HEK293 (cell line): ENCODE measurements at regions not wholly inside any gene's neighbourhood (a gene's known extent, or its start where the extent isn't known, plus 50 kb on each side); places are given as distances from the start of the nearest gene placed in this dataset.

Experiments
- CTCF ChIA-PET: fragments of 350-600 bp; formaldehyde crosslinking; extraction: SDS; loops from one replicate; lab custom pipeline; 2021; ENCODE audit warnings: antibody characterized with exemption; lab: Yijun Ruan, JAX
- POLR2A ChIA-PET: fragments of 300-600 bp; formaldehyde crosslinking; extraction: SDS; loops from one replicate; lab custom pipeline; 2020; ENCODE audit warnings: antibody characterized with exemption, inconsistent platforms; lab: Yijun Ruan, JAX
- H3K27ac ChIP-seq: fragments of 200-500 bp; sonication (Bioruptor generic); 2 replicates; pipeline ENCODE4 v1.5.1; 2014; ENCODE audit warnings: low read depth, low read length, control low read depth, inconsistent platforms; ENCODE audit errors: extremely low read depth
- H3K36me3 ChIP-seq, 2 experiments: fragments of 200-500 bp in 1 of 2; sonication (Bioruptor generic) in 1 of 2; 1 replicate in 1 of 2; 2 replicates in 1 of 2; pipeline ENCODE4 v1.5.1; 2014 to 2017; ENCODE audit warnings: inconsistent platforms in 2 of 2, low read length in 2 of 2; ENCODE audit not compliant: control insufficient read depth in 2 of 2, insufficient read depth in 1 of 2
- H3K4me1 ChIP-seq: fragments of 200-500 bp; sonication (Bioruptor generic); 2 replicates; pipeline ENCODE4 v1.5.1; 2014; ENCODE audit warnings: mild to moderate bottlenecking, low read length, inconsistent platforms; ENCODE audit not compliant: control insufficient read depth, insufficient read depth
- H3K4me3 ChIP-seq: 2 replicates; pipeline ENCODE4 v1.5.1; 2011; ENCODE audit warnings: low read depth, mild to moderate bottlenecking, control low read depth, low read length, moderate library complexity
- H3K9me3 ChIP-seq: fragments of 200-500 bp; sonication (Bioruptor generic); 2 replicates; pipeline ENCODE4 v1.5.1; 2014; ENCODE audit warnings: low read depth, low read length, inconsistent platforms; ENCODE audit not compliant: control insufficient read depth, insufficient read depth
- BCL11B ChIP-seq: fragments of 450-650 bp; formaldehyde crosslinking; IDR thresholded peaks from 2 replicates; pipeline ENCODE4 v1.5.1; 2016; ENCODE audit warnings: low read depth, missing biosample characterization, missing genetic modification characterization
- SETDB1 ChIP-seq: IDR thresholded peaks from one replicate; pipeline ENCODE4 v1.6.1; 2017; ENCODE audit warnings: mild to moderate bottlenecking, low read length, moderate library complexity, mixed read lengths; ENCODE audit not compliant: insufficient read length
- ZBTB44 ChIP-seq: fragments of 450-650 bp; IDR thresholded peaks from 2 replicates; pipeline ENCODE4 v1.5.1; 2018; ENCODE audit warnings: missing biosample characterization, mild to moderate bottlenecking, missing genetic modification characterization
- ZFHX2 ChIP-seq: fragments of 450-650 bp; formaldehyde crosslinking; conservative IDR thresholded peaks from 2 replicates; pipeline ENCODE4 v1.5.1; 2016; ENCODE audit warnings: missing biosample characterization, missing genetic modification characterization
- ZNF132 ChIP-seq: fragments of 450-650 bp; formaldehyde crosslinking; IDR thresholded peaks from 2 replicates; pipeline ENCODE4 v1.5.1; 2017; ENCODE audit warnings: missing biosample characterization, missing genetic modification characterization, borderline replicate concordance
- ZNF138 ChIP-seq: fragments of 450-650 bp; formaldehyde crosslinking; IDR thresholded peaks from 2 replicates; pipeline ENCODE4 v1.5.1; 2016; ENCODE audit warnings: missing biosample characterization, missing genetic modification characterization, borderline replicate concordance
- ZNF140 ChIP-seq: fragments of 450-650 bp; formaldehyde crosslinking; IDR thresholded peaks from 2 replicates; pipeline ENCODE4 v1.5.1; 2016; ENCODE audit warnings: missing biosample characterization, missing genetic modification characterization
- ZNF146 ChIP-seq: fragments of 450-650 bp; formaldehyde crosslinking; IDR thresholded peaks from 2 replicates; pipeline ENCODE4 v1.5.1; 2016; ENCODE audit warnings: missing biosample characterization, missing genetic modification characterization
- ZNF184 ChIP-seq: fragments of 450-650 bp; IDR thresholded peaks from 2 replicates; pipeline ENCODE4 v1.5.1; 2018; ENCODE audit warnings: missing biosample characterization, mild to moderate bottlenecking, missing genetic modification characterization
- ZNF202 ChIP-seq: fragments of 450-650 bp; formaldehyde crosslinking; IDR thresholded peaks from 2 replicates; pipeline ENCODE4 v1.5.1; 2016; ENCODE audit warnings: missing biosample characterization, missing genetic modification characterization, borderline replicate concordance
- ZNF239 ChIP-seq: fragments of 450-650 bp; formaldehyde crosslinking; IDR thresholded peaks from 2 replicates; pipeline ENCODE4 v1.5.1; 2016; ENCODE audit warnings: missing biosample characterization, missing genetic modification characterization
- ZNF248 ChIP-seq: fragments of 450-650 bp; formaldehyde crosslinking; IDR thresholded peaks from 2 replicates; pipeline ENCODE4 v1.5.1; 2017; ENCODE audit warnings: missing biosample characterization, missing genetic modification characterization
- ZNF311 ChIP-seq: fragments of 450-650 bp; formaldehyde crosslinking; IDR thresholded peaks from 2 replicates; pipeline ENCODE4 v1.5.1; 2017; ENCODE audit warnings: missing biosample characterization, missing genetic modification characterization, borderline replicate concordance
- ZNF324 ChIP-seq: fragments of 450-650 bp; formaldehyde crosslinking; IDR thresholded peaks from 2 replicates; pipeline ENCODE4 v1.5.1; 2016; ENCODE audit warnings: missing biosample characterization, missing genetic modification characterization
- ZNF341 ChIP-seq: fragments of 450-650 bp; formaldehyde crosslinking; IDR thresholded peaks from 2 replicates; pipeline ENCODE4; 2016; ENCODE audit warnings: low read depth, missing biosample characterization, missing genetic modification characterization
- ZNF423 ChIP-seq: fragments of 450-650 bp; formaldehyde crosslinking; IDR thresholded peaks from 2 replicates; pipeline ENCODE4 v1.5.1; 2016; ENCODE audit warnings: missing biosample characterization, missing genetic modification characterization
- ZNF571 ChIP-seq: fragments of 450-650 bp; formaldehyde crosslinking; IDR thresholded peaks from 2 replicates; pipeline ENCODE4 v1.5.0; 2017; ENCODE audit warnings: missing biosample characterization, missing genetic modification characterization
- ZNF600 ChIP-seq: fragments of 450-650 bp; formaldehyde crosslinking; IDR thresholded peaks from 2 replicates; pipeline ENCODE4 v1.5.1; 2016; ENCODE audit warnings: missing biosample characterization, missing genetic modification characterization
- ZNF660 ChIP-seq: fragments of 450-650 bp; IDR thresholded peaks from 2 replicates; pipeline ENCODE4 v1.5.1; 2018; ENCODE audit warnings: missing biosample characterization, mild to moderate bottlenecking, missing genetic modification characterization
- ZNF670 ChIP-seq: fragments of 450-650 bp; formaldehyde crosslinking; IDR thresholded peaks from 2 replicates; pipeline ENCODE4 v1.5.1; 2016; ENCODE audit warnings: missing biosample characterization, missing genetic modification characterization, low read depth
- ZNF704 ChIP-seq: fragments of 450-650 bp; formaldehyde crosslinking; IDR thresholded peaks from 2 replicates; pipeline ENCODE4 v1.5.1; 2016; ENCODE audit warnings: missing biosample characterization, missing genetic modification characterization
- ZNF777 ChIP-seq: fragments of 450-650 bp; formaldehyde crosslinking; IDR thresholded peaks from 2 replicates; pipeline ENCODE4 v1.5.1; 2017; ENCODE audit warnings: missing biosample characterization, missing genetic modification characterization, borderline replicate concordance
- ZSCAN23 ChIP-seq: fragments of 450-650 bp; formaldehyde crosslinking; IDR thresholded peaks from 2 replicates; pipeline ENCODE4 v1.5.1; 2016; ENCODE audit warnings: missing biosample characterization, missing genetic modification characterization
- TF ChIP-seq, protein P1 (sequence below): fragments of 450-650 bp; formaldehyde crosslinking; IDR thresholded peaks from 2 replicates; pipeline ENCODE4 v1.5.1; 2017; ENCODE audit warnings: missing biosample characterization, missing genetic modification characterization

GRCh38 chr4:135185256-135185655, 983.7 kb upstream of the PABPC4L start (continued):
- TF ChIP-seq, protein P1, sequence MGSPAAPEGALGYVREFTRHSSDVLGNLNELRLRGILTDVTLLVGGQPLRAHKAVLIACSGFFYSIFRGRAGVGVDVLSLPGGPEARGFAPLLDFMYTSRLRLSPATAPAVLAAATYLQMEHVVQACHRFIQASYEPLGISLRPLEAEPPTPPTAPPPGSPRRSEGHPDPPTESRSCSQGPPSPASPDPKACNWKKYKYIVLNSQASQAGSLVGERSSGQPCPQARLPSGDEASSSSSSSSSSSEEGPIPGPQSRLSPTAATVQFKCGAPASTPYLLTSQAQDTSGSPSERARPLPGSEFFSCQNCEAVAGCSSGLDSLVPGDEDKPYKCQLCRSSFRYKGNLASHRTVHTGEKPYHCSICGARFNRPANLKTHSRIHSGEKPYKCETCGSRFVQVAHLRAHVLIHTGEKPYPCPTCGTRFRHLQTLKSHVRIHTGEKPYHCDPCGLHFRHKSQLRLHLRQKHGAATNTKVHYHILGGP (tag by site-specific recombination): no peak
- TF ChIP-seq BCL11B (tag by site-specific recombination): no peak
- no peak for TF ChIP-seq ZNF202 (tag by site-specific recombination)
- no peak for TF ChIP-seq SETDB1
- TF ChIP-seq ZSCAN23: no peak
- no peak for TF ChIP-seq ZNF660 (tag by site-specific recombination)
- TF ChIP-seq ZNF777: no peak
- no peak for TF ChIP-seq ZNF184 (tag by site-specific recombination)
- no peak for TF ChIP-seq ZNF311 (tag by site-specific recombination)
- no peak for TF ChIP-seq ZNF341
- no peak for TF ChIP-seq ZNF423 (tag by site-specific recombination)

- ChIA-PET CTCF (interaction anchor here (0.6 kb wide), 1 partner anchor 248 kb away, joined by 3 read pairs; no protein-coding TSS in a partner anchor), POLR2A (no interaction called here)
- H3K4me1 ChIP-seq: no peaks in the 10 kb centered on the region
- H3K9me3 ChIP-seq: no peaks in the 10 kb centered on the region
- no peak overlapping the region for H3K4me3 ChIP-seq
- TF ChIP-seq ZNF239 (tag by site-specific recombination) (no peak), ZNF324 (tag by site-specific recombination) (no peak), ZFHX2 (tag by site-specific recombination) (no peak), ZBTB44 (tag by site-specific recombination) (no peak), ZNF248 (tag by site-specific recombination) (no peak), ZNF140 (no peak), ZNF704 (tag by site-specific recombination) (no peak), ZNF146 (tag by site-specific recombination) (no peak), ZNF670 (tag by site-specific recombination) (no peak), ZNF600 (no peak), ZNF138 (tag by site-specific recombination) (no peak), ZNF132 (tag by site-specific recombination) (no peak), ZNF571 (tag by site-specific recombination) (no peak)
- H3K27ac ChIP-seq: no peak overlapping the region
- no peaks in the 10 kb centered on the region for H3K36me3 ChIP-seq
Observed at GRCh38 chr4:135184715-135185114, 983.1 kb upstream of the PABPC4L start.
